ENCODE measurements at regions not wholly inside any gene's neighbourhood (a gene's known extent, or its start where the extent isn't known, plus 50 kb on each side); places are given as distances from the start of the nearest gene placed in this dataset.

GRCh38 chr19:27689734-27690241 is 1523.2 kb downstream of the UQCRFS1 start:
- TF ChIP-seq CTCF (conservative IDR thresholded peaks at IDR 0.05 in 1 of 2, IDR thresholded peaks at IDR 0.05 in 1 of 2; ENCODE audit: extremely low read depth in 1 of 2, insufficient read depth in 1 of 2, low read depth in 1 of 2, low read length in 2 of 2): no peak
- no peak for TF ChIP-seq EZH2 (IDR thresholded peaks at IDR 0.05; ENCODE audit: borderline replicate concordance, low read length)

Data from mammary epithelial cell (primary cell).